IPS-15b (cell line): ENCODE measurements at regions not wholly inside any gene's neighbourhood (a gene's known extent, or its start where the extent isn't known, plus 50 kb on each side); places are given as distances from the start of the nearest gene placed in this dataset.
"Not testable (repeated sequence)": the region's sequence is repeated elsewhere in the genome, so short reads cannot be mapped to it uniquely, and the experiment has no call there.

ENCODE experiments used
- H3K27me3 ChIP-seq: one replicate; pipeline ENCODE4 v1.6.1; 2013; ENCODE audit warnings: low read length; ENCODE audit not compliant: control insufficient read depth, insufficient read depth
- H3K36me3 ChIP-seq: one replicate; pipeline ENCODE4 v1.6.1; 2013; ENCODE audit warnings: low read length; ENCODE audit not compliant: control insufficient read depth, insufficient read depth
- H3K4me1 ChIP-seq: one replicate; pipeline ENCODE4 v1.6.1; 2013; ENCODE audit warnings: mild to moderate bottlenecking, low read length; ENCODE audit not compliant: control insufficient read depth, insufficient read depth
- H3K4me3 ChIP-seq: one replicate; pipeline ENCODE4 v1.5.1; 2013; ENCODE audit warnings: low read depth, low read length
- H3K9ac ChIP-seq: one replicate; pipeline ENCODE4 v1.6.1; 2013; ENCODE audit warnings: low read depth, mild to moderate bottlenecking, low read length
- H3K9me3 ChIP-seq: one replicate; pipeline ENCODE4 v1.6.1; 2013; ENCODE audit warnings: mild to moderate bottlenecking, low read length; ENCODE audit not compliant: control insufficient read depth, insufficient read depth

DNA sequence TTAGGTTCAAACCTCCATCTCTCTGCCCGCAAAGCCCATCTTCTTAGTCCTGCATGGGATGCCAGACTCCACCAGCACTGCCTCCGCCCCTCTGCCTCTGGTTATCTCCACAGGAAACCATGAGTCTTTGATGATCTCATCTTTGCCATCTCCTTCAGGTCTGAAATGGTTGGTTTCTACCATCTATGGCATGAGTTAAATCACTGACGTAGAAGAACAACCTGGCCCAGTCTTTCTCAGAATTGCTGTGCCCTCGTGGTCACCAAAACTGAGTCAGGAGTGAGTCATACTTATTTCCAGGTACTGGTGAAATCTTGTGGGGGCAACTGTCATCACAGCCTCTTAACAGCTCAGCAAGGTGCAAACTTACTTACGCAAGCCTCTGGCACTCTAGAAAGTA is 468.7 kb upstream of the C16orf82 start:
- peaks cover 4% of the 10 kb centered on the region for H3K4me1 ChIP-seq
- H3K36me3 ChIP-seq: no peaks in the 10 kb centered on the region
- no peaks in the 10 kb centered on the region for H3K27me3 ChIP-seq
- H3K9me3 ChIP-seq: no peaks in the 10 kb centered on the region
- no peak overlapping the region for H3K4me3 ChIP-seq
- no peak overlapping the region for H3K9ac ChIP-seq

DNA sequence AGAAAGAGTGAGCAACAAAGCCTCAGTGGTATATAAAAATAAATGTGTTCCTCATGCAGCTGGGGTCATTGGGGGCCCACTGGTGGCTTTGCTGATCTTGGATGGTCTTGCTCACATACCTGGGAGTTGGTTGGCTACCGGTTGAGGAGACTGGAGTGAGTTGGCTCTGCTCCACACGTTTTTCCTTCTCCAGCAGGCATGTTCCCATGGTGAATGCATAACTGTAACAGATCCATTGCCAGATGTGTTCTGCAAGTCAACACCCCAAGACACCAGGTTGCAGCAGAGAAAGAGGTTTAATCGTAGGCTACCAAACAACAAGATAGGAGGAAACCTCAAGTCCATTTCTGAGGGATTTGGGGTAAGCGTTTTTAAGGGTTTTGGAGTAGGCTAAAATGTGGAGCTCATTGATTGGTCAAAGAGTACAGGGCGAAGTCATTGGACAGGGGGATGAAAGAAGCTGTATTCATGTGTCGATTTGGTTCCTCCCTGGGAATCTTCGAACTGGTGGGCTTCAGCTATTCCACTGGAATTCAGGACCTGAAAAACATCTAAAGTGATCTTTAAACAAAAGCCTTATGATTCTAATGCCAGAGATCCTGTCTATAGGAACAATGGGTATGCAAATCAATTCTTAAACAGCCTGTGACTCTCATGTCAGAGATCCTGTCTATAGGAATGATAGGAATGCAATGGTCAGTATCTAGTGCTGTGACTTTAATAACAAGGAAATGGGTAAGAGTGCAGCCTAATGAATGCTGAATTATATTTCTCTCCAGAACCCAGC is 467.5 kb upstream of the C16orf82 start:
- H3K9me3 ChIP-seq: no peaks in the 10 kb centered on the region
- peaks cover 4% of the 10 kb centered on the region for H3K4me1 ChIP-seq
- H3K27me3 ChIP-seq: no peaks in the 10 kb centered on the region
- no peak overlapping the region for H3K4me3 ChIP-seq
- no peaks in the 10 kb centered on the region for H3K36me3 ChIP-seq
- no peak overlapping the region for H3K9ac ChIP-seq

DNA sequence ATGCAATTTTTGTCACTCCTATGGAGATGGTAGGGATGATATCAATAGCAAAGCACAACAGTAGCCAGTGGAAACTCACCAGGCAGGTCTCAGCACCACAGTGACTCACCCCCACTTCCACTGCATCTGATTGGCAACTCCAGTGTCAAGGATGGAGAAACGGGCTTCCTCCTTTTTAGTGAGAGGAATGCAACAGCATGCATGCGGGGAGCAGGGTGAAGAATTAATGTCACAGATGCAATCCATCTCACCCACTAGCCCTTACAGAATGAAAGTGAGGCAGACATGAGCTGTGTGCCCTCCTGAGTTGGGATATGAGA is 467.0 kb upstream of the C16orf82 start:
- Histone ChIP-seq H3K4me3 (no peak overlapping the region), H3K9me3 (no peaks in the 10 kb centered on the region), H3K36me3 (no peaks in the 10 kb centered on the region), H3K27me3 (no peaks in the 10 kb centered on the region), H3K4me1 (peaks cover 4% of the 10 kb centered on the region), H3K9ac (no peak overlapping the region)

DNA sequence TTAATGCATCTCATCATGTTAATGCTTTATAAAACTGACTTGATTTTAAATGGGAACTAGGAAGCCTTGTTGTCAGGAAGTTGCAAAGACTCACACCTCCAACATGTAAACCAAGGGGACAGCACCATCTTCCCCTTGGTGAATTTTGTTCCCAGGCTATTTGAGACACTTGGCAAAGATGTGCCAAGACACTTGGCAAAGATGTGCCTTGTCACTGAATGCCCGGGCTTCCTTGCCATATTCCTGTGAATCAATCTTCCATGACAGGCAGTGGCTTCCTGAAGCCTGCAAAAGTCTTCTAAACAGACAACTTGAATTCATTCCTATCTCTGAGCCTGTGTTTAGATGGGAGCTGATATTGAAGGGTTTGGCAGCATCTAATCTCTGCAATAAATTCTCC is 465.4 kb upstream of the C16orf82 start:
- Histone ChIP-seq H3K9ac (no peak overlapping the region), H3K4me3 (no peak overlapping the region)

DNA sequence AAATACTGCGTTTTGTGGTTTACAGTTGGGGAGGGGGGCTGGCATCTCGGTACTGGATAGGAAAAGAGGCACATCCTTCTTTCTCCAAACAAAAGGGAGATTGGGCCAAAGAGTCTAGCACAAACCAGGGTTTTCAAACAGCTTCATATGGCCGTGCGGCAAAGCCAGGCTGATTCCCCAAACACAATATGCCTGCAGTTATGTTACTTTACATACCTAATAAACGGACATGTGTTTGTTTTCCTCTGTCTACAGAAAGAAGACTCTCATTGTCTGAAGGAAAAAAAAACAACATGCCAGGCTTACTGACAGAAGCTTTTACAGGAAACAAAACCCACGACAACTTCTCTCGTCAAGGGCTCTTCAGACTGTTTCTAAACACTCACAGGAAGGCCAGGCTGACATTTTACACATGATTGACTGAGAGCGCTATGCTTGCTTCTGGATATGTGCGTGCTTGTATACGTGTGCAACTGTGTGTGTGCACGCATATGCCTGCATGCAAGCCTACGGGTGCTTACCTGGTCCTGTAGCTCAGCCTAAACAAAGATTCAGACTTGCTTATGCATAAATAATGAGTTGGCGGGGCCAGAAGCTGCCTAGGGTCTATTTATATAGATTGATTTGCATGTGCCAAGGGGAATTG is 461.0 kb upstream of the C16orf82 start:
- no peaks in the 10 kb centered on the region for H3K36me3 ChIP-seq
- no peaks in the 10 kb centered on the region for H3K27me3 ChIP-seq
- H3K4me1 ChIP-seq: no peaks in the 10 kb centered on the region
- H3K9ac ChIP-seq: no peak overlapping the region
- no peak overlapping the region for H3K4me3 ChIP-seq
- no peaks in the 10 kb centered on the region for H3K9me3 ChIP-seq

More for the DNA sequence above, 465.4 kb upstream of the C16orf82 start:
- Histone ChIP-seq H3K9me3 (no peaks in the 10 kb centered on the region), H3K4me1 (peaks cover 4% of the 10 kb centered on the region), H3K36me3 (no peaks in the 10 kb centered on the region), H3K27me3 (no peaks in the 10 kb centered on the region)

DNA sequence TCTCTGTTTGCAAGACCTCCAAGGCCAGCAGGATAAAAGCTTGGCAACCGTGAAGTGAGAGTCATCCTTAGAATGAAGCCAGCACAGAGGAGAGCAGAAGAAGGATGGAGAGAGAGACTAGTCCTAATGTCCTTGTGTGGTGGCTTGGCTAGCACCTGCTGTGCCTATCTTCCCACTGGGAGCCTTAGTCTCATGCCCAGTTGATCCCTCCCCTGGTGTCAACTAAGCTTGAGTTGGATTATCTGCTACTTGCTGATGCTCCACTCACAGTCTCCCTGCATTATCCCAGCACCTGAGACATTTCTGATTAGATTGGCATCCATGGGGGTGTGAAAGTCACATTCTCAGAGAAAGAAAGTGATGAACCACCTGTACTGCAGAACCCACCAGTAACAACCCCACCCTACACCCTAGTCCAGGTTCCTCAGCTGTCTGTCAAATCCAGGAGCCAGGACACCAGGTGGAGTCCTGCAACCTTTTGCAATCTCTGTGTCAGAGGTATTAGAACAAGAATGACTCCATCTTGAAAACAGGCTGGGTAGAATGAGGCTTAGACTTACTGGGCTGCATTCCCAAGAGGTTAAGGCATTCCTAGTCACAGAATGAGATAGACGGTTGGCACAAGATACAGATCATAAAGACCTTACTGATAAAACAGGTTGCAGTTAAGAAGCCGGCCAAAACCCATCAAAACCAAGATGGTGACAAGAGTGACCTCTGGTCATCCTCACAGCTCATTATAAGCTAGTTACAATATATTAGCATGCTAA is 460.2 kb upstream of the C16orf82 start:
- Histone ChIP-seq H3K4me3 (no peak overlapping the region), H3K9ac (no peak overlapping the region), H3K4me1 (no peaks in the 10 kb centered on the region), H3K9me3 (no peaks in the 10 kb centered on the region), H3K27me3 (no peaks in the 10 kb centered on the region), H3K36me3 (no peaks in the 10 kb centered on the region)

DNA sequence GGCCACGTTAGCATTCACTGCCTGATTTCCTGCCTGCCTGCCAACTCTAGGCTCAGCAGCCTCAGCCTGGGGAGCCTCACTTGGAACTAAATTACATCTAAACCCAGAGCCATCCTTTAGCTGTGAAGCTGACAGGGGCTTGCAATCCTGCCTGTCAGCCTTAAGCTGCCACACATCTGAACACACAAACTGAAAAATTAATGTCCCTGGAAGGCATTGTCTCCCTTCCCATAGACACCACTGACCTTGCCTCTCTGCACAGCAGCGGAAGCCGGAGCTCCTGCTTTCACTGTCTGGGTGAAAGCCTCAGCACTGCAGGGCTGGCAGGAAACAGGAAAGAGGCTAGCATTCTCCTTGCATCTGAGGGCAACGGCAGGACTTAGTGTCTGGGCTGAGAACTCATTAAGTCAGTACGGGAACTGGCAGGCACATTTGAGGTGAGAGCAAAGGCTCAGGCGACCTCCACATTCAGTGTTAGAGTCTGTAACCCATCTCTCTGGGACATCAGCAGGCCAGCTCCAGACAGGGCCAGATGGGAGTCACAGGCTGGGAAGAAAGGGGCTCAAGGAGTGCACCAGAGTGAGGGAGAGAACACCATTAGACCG is 452.4 kb upstream of the C16orf82 start:
- Histone ChIP-seq H3K4me3 (no peak overlapping the region), H3K36me3 (no peaks in the 10 kb centered on the region), H3K9me3 (no peaks in the 10 kb centered on the region), H3K4me1 (no peaks in the 10 kb centered on the region), H3K9ac (no peak overlapping the region), H3K27me3 (no peaks in the 10 kb centered on the region)

DNA sequence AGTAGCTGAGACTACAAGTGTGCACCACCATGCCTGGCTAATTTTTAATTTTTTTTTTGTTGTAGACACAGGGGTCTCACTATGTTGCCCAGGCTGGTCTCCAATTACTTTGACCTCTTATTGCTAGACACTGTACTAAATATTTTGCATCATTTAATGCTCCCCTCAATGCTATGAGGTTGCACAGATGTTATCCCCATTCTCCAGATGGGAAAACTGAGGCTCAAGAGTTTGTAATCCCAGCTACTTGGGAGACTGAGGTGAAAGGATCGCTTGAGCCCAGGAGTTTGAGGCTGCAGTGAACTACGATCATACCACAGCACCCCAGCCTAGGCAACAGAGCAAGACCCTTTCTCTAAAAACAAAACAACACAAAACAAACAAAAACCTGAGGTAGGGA is 443.3 kb upstream of the C16orf82 start:
- Histone ChIP-seq H3K9ac (no peak overlapping the region), H3K27me3 (no peaks in the 10 kb centered on the region), H3K9me3 (peaks cover 3% of the 10 kb centered on the region)

DNA sequence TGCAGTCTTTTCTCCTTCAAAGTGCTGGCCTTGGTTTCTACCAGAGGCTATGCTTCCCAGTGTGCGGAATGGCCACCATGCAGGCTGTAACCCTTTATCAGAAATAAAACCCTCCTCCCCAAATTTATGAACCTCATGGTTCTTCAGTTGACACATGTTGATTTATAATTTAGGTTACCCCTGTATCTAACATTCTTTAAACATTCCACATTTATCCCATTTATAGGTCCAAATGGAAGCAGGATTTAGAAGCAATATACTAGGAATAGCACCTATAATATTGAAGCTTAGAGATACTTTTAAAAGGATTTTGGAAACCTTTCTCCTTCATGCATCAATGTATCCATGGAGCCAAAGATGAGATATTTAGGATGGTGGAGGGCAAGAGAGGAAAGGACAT is 438.8 kb upstream of the C16orf82 start:
- peaks cover 9% of the 10 kb centered on the region for H3K9me3 ChIP-seq
- H3K4me1 ChIP-seq: no peaks in the 10 kb centered on the region
- no peak overlapping the region for H3K9ac ChIP-seq
- H3K4me3 ChIP-seq: no peak overlapping the region
- H3K36me3 ChIP-seq: no peaks in the 10 kb centered on the region
- H3K27me3 ChIP-seq: no peaks in the 10 kb centered on the region

More for the DNA sequence above, 443.3 kb upstream of the C16orf82 start:
- no peaks in the 10 kb centered on the region for H3K36me3 ChIP-seq
- H3K4me1 ChIP-seq: no peaks in the 10 kb centered on the region
- H3K4me3 ChIP-seq: no peak overlapping the region

DNA sequence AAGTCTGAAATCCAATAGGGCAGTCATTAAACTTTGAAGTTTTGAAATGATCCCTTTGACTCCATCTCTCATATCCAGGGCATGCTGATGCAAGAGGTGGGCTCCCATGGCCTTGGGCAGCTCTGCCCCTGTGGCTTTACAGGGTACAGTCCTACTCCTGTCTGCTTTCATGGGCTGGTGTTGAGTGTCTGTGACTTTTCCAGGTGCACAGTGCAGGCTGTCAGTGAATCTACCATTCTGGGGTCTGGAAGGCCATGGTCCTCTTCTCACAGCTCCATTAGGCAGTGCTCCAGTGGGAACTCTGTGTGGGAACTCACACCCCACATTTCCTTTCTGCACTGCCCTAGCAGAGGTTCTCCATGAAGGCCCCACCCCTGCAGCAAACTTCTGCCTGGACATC is 435.4 kb upstream of the C16orf82 start:
- H3K4me3 ChIP-seq, H3K9ac ChIP-seq, H3K9me3 ChIP-seq, H3K4me1 ChIP-seq, H3K36me3 ChIP-seq, H3K27me3 ChIP-seq: not testable (repeated sequence)

DNA sequence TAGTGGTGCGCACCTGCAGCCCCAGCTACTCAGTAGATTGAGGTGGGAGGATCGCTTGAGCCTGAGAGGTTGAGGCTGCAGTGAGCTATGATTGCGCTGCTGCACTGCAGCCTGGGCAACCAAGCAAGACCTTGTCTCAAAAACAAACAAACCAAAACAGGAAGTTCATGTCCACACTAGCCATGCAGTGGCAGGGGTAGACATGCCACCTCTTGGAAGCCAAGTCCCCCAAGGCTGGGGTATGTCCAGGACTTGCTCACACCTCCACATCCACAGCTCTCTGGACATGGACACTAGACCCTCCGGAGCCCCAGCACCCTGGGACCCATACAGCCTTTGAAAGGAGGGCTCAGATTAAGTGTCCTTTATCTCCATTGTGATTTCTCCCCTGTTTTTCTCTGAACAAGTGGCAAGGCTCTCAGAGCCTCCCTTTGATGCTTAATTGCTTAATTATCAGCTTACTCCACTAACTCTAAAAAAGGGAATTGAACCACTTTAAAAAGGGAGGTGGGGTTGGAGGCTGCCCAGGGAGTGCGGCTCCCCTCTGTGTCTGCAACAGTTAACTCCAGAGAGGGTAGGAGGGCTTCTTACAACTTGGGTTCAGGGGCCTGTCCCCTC is 424.6 kb upstream of the C16orf82 start:
- Histone ChIP-seq H3K27me3 (no peaks in the 10 kb centered on the region), H3K4me3 (no peak overlapping the region), H3K9me3 (no peaks in the 10 kb centered on the region), H3K36me3 (no peaks in the 10 kb centered on the region), H3K9ac (no peak overlapping the region), H3K4me1 (no peaks in the 10 kb centered on the region)
